Neural crest cell (in vitro differentiated cells): ENCODE measurements at regions not wholly inside any gene's neighbourhood (a gene's known extent, or its start where the extent isn't known, plus 50 kb on each side); places are given as distances from the start of the nearest gene placed in this dataset.

ENCODE experiments used
- DNase-seq: peaks from one replicate; pipeline ENCODE4 v3.0.0; 2021; ENCODE audit warnings: low read depth, mixed read lengths, low spot score
- H3K27ac Mint-ChIP-seq: one replicate; pipeline ENCODE4 v1.8.0; 2021; ENCODE audit warnings: mild to moderate bottlenecking, mixed read lengths; ENCODE audit not compliant: unreplicated experiment
- H3K27me3 Mint-ChIP-seq: 2 replicates; pipeline ENCODE4 v1.8.0; 2021; ENCODE audit warnings: low read depth, mild to moderate bottlenecking, mixed read lengths
- H3K36me3 Mint-ChIP-seq: 2 replicates; pipeline ENCODE4 v1.8.0; 2021; ENCODE audit warnings: low read depth, mild to moderate bottlenecking, mixed read lengths
- H3K4me1 Mint-ChIP-seq: 2 replicates; pipeline ENCODE4 v1.8.0; 2021; ENCODE audit warnings: mixed read lengths
- H3K4me3 Mint-ChIP-seq: one replicate; pipeline ENCODE4 v1.8.0; 2021; ENCODE audit warnings: mild to moderate bottlenecking, mixed read lengths
- H3K9me3 Mint-ChIP-seq: 2 replicates; pipeline ENCODE4 v1.8.0; 2021; ENCODE audit warnings: mixed read lengths
- CTCF ChIP-seq: fragments of 200-600 bp; sonication (generic); conservative IDR thresholded peaks from 2 replicates; pipeline ENCODE4 v1.5.0; 2021; ENCODE audit warnings: antibody characterized with exemption, mild to moderate bottlenecking

GRCh38 chr12:58405363-58405762, 464.0 kb downstream of the ATP23 start:
- peaks cover 6% of the 10 kb centered on the region for H3K9me3 Mint-ChIP-seq
- TF ChIP-seq CTCF = no peak
- H3K36me3 Mint-ChIP-seq = no peaks in the 10 kb centered on the region
- no peak overlapping the region for H3K4me3 Mint-ChIP-seq
- no peak overlapping the region for H3K27ac Mint-ChIP-seq
- no peak for DNase-seq
- H3K27me3 Mint-ChIP-seq = no peaks in the 10 kb centered on the region
- peaks cover 15% of the 10 kb centered on the region for H3K4me1 Mint-ChIP-seq

GRCh38 chr12:58408516-58408915, 467.1 kb downstream of the ATP23 start:
- DNase-seq = no peak
- H3K27ac Mint-ChIP-seq = no peak overlapping the region

GRCh38 chr12:58412461-58413060, 471.2 kb downstream of the ATP23 start:
- DNase-seq = no peak
- peaks cover 10% of the 10 kb centered on the region for H3K4me1 Mint-ChIP-seq
- H3K9me3 Mint-ChIP-seq = no peaks in the 10 kb centered on the region
- H3K36me3 Mint-ChIP-seq = no peaks in the 10 kb centered on the region
- no peak overlapping the region for H3K27ac Mint-ChIP-seq
- no peak for TF ChIP-seq CTCF
- H3K27me3 Mint-ChIP-seq = no peaks in the 10 kb centered on the region
- H3K4me3 Mint-ChIP-seq = no peak overlapping the region

More at GRCh38 chr12:58408516-58408915, 467.1 kb downstream of the ATP23 start:
- H3K36me3 Mint-ChIP-seq = no peaks in the 10 kb centered on the region
- TF ChIP-seq CTCF = no peak
- peaks cover 15% of the 10 kb centered on the region for H3K4me1 Mint-ChIP-seq
- peaks cover 3% of the 10 kb centered on the region for H3K9me3 Mint-ChIP-seq
- H3K4me3 Mint-ChIP-seq = no peak overlapping the region
- H3K27me3 Mint-ChIP-seq = no peaks in the 10 kb centered on the region

GRCh38 chr12:58413794-58414193, 472.4 kb downstream of the ATP23 start:
- H3K4me3 Mint-ChIP-seq = no peak overlapping the region
- DNase-seq = no peak
- peaks cover 10% of the 10 kb centered on the region for H3K4me1 Mint-ChIP-seq
- no peak overlapping the region for H3K27ac Mint-ChIP-seq
- no peak for TF ChIP-seq CTCF
- no peaks in the 10 kb centered on the region for H3K36me3 Mint-ChIP-seq
- no peaks in the 10 kb centered on the region for H3K27me3 Mint-ChIP-seq
- no peaks in the 10 kb centered on the region for H3K9me3 Mint-ChIP-seq

- TF ChIP-seq CTCF = no peak
- no peak for DNase-seq
- no peaks in the 10 kb centered on the region for H3K36me3 Mint-ChIP-seq
- no peak overlapping the region for H3K4me3 Mint-ChIP-seq
- peaks cover 10% of the 10 kb centered on the region for H3K4me1 Mint-ChIP-seq
- H3K9me3 Mint-ChIP-seq = no peaks in the 10 kb centered on the region
- no peak overlapping the region for H3K27ac Mint-ChIP-seq
- H3K27me3 Mint-ChIP-seq = no peaks in the 10 kb centered on the region
Observed at GRCh38 chr12:58414398-58414871, 473.1 kb downstream of the ATP23 start.
